ENCODE measurements at regions not wholly inside any gene's neighbourhood (a gene's known extent, or its start where the extent isn't known, plus 50 kb on each side); places are given as distances from the start of the nearest gene placed in this dataset.

DNA sequence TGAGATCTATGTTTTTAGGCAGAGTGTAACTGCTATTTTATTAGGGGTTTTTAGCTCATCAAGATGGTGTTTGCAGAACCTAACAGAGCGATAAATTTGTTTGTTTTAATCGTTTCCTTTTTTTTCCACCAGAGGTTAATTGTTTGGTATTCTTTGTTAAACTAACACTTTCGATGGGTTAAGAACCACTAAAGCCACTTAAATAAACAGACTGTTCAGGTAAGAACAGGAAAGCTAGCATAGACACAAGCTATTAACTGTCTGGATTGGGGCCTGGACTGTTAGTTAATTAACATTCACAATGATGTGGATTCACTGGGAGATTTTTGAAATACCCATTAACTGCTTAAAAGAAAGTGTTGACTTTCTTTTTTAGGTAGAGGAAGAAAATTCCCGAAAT lies 209.0 kb upstream of the COPS8 start:
- no peak for TF ChIP-seq POLR2AphosphoS5 (IDR thresholded peaks at IDR 0.05)
- TF ChIP-seq, protein P1, sequence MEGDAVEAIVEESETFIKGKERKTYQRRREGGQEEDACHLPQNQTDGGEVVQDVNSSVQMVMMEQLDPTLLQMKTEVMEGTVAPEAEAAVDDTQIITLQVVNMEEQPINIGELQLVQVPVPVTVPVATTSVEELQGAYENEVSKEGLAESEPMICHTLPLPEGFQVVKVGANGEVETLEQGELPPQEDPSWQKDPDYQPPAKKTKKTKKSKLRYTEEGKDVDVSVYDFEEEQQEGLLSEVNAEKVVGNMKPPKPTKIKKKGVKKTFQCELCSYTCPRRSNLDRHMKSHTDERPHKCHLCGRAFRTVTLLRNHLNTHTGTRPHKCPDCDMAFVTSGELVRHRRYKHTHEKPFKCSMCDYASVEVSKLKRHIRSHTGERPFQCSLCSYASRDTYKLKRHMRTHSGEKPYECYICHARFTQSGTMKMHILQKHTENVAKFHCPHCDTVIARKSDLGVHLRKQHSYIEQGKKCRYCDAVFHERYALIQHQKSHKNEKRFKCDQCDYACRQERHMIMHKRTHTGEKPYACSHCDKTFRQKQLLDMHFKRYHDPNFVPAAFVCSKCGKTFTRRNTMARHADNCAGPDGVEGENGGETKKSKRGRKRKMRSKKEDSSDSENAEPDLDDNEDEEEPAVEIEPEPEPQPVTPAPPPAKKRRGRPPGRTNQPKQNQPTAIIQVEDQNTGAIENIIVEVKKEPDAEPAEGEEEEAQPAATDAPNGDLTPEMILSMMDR (IDR thresholded peaks at IDR 0.05) = no peak
